ENCODE measurements at regions not wholly inside any gene's neighbourhood (a gene's known extent, or its start where the extent isn't known, plus 50 kb on each side); places are given as distances from the start of the nearest gene placed in this dataset.
"Not testable (repeated sequence)": the region's sequence is repeated elsewhere in the genome, so short reads cannot be mapped to it uniquely, and the experiment has no call there.

DNA sequence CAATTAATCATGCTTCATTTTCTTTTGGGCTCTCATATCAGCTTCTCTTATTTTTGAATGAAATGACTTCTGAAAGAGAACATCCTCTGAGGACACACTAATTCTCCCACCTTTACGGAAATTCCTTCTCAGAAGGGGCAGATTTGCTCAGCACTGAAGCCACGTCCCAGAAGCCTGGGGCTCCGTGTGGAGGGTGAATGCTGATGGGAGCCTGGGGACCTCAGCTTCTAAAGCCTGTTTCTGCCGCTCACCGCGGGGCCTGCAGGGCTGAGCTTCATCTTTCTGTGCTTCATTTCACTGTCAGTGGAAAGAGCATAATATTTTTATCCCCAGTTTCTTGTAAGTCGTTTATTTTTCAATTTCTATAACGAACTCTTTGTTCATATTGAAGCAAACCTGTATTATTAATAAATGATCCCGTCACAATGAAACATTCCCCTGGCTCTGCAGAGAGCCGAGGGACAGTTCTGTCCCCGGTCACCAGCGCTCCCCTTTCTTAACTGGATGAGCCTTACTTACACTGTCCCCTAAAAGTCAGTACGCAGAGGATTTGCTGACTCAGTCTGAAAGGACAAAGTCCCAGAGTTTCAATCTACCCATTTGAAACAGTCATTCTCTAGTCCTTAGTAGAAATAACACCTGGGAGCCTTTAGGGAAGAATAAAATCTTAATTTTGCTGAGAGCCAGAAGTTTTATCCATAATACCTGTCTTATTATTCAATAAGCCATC, 364.6 kb upstream of the FAT1 start:
- no peak overlapping the region for H3K4me3 ChIP-seq (ENCODE audit: low read depth, low read length)
- no peak for TF ChIP-seq WT1 (tag by site-specific recombination; IDR thresholded peaks at IDR 0.05)
- no peak for TF ChIP-seq ZNF701 (tag by site-specific recombination; IDR thresholded peaks at IDR 0.05)
- H3K27ac ChIP-seq (ENCODE audit: extremely low read depth, low read depth, low read length): no peak overlapping the region
- ChIA-PET CTCF (interaction anchor here (0.6 kb wide), 1 partner anchor 1693 kb away, joined by 5 read pairs; no protein-coding TSS in a partner anchor), POLR2A (no interaction called here)
- H3K4me1 ChIP-seq (ENCODE audit: control insufficient read depth, insufficient read depth, low read length): no peaks in the 10 kb centered on the region
- H3K36me3 ChIP-seq (ENCODE audit: control insufficient read depth in 2 of 2, insufficient read depth in 1 of 2, low read length in 2 of 2): no peaks in the 10 kb centered on the region
- no peaks in the 10 kb centered on the region for H3K9me3 ChIP-seq (ENCODE audit: control insufficient read depth, insufficient read depth, low read depth, low read length)

DNA sequence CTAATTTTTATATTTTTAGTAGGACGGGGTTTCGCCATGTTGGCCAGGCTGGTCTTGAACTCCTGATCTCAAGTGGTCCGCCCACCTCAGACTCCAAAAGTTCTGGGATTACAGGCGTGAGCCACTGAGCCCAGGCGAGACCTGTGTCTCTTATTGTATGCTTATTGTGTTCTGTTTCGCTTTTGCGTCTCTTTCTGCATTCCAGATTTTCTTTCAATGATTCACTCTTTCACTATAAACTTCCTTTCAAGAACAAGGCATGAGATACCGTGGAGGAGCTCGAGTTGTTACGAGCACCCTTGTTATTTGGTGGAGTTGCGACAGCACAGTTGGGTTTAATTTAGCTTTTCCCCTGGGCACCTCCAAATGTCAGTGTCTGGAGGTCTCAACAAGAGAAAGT, 366.7 kb upstream of the FAT1 start:
- no peak overlapping the region for H3K27ac ChIP-seq (ENCODE audit: extremely low read depth, low read depth, low read length)
- no peaks in the 10 kb centered on the region for H3K4me1 ChIP-seq (ENCODE audit: control insufficient read depth, insufficient read depth, low read length)
- H3K36me3 ChIP-seq (ENCODE audit: control insufficient read depth in 2 of 2, insufficient read depth in 1 of 2, low read length in 2 of 2): no peaks in the 10 kb centered on the region
- no peak overlapping the region for H3K4me3 ChIP-seq (ENCODE audit: low read depth, low read length)
- CTCF ChIA-PET: interaction anchor here (0.6 kb wide), 1 partner anchor 8 kb away, joined by 3 read pairs; no protein-coding TSS in a partner anchor
- POLR2A ChIA-PET: no interaction called here
- TF ChIP-seq BCL11A (tag by site-specific recombination; IDR thresholded peaks at IDR 0.05; ENCODE audit: low read depth): no peak
- TF ChIP-seq, protein P1, sequence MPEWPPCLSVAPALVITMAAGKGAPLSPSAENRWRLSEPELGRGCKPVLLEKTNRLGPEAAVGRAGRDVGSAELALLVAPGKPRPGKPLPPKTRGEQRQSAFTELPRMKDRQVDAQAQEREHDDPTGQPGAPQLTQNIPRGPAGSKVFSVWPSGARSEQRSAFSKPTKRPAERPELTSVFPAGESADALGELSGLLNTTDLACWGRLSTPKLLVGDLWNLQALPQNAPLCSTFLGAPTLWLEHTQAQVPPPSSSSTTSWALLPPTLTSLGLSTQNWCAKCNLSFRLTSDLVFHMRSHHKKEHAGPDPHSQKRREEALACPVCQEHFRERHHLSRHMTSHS (tag by site-specific recombination; IDR thresholded peaks at IDR 0.05): no peak
- no peak for TF ChIP-seq MYNN (tag by site-specific recombination; IDR thresholded peaks at IDR 0.05; ENCODE audit: borderline replicate concordance)
- TF ChIP-seq EGR2 (tag by site-specific recombination; IDR thresholded peaks at IDR 0.05; ENCODE audit: low read depth): no peak
- TF ChIP-seq, protein P2, sequence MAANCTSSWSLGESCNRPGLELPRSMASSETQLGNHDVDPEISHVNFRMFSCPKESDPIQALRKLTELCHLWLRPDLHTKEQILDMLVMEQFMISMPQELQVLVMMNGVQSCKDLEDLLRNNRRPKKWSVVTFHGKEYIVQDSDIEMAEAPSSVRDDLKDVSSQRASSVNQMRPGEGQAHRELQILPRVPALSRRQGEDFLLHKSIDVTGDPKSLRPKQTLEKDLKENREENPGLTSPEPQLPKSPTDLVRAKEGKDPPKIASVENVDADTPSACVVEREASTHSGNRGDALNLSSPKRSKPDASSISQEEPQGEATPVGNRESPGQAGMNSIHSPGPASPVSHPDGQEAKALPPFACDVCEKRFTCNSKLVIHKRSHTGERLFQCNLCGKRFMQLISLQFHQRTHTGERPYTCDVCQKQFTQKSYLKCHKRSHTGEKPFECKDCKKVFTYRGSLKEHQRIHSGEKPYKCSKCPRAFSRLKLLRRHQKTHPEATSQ (tag by site-specific recombination; IDR thresholded peaks at IDR 0.05): no peak
- TF ChIP-seq ZNF629 (tag by site-specific recombination; IDR thresholded peaks at IDR 0.05): no peak
- no peak for TF ChIP-seq SP2 (tag by site-specific recombination; IDR thresholded peaks at IDR 0.05)
- TF ChIP-seq, protein P3, sequence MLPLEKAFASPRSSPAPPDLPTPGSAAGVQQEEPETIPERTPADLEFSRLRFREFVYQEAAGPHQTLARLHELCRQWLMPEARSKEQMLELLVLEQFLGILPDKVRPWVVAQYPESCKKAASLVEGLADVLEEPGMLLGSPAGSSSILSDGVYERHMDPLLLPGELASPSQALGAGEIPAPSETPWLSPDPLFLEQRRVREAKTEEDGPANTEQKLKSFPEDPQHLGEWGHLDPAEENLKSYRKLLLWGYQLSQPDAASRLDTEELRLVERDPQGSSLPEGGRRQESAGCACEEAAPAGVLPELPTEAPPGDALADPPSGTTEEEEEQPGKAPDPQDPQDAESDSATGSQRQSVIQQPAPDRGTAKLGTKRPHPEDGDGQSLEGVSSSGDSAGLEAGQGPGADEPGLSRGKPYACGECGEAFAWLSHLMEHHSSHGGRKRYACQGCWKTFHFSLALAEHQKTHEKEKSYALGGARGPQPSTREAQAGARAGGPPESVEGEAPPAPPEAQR (tag by site-specific recombination; IDR thresholded peaks at IDR 0.05): no peak
- TF ChIP-seq, protein P4, sequence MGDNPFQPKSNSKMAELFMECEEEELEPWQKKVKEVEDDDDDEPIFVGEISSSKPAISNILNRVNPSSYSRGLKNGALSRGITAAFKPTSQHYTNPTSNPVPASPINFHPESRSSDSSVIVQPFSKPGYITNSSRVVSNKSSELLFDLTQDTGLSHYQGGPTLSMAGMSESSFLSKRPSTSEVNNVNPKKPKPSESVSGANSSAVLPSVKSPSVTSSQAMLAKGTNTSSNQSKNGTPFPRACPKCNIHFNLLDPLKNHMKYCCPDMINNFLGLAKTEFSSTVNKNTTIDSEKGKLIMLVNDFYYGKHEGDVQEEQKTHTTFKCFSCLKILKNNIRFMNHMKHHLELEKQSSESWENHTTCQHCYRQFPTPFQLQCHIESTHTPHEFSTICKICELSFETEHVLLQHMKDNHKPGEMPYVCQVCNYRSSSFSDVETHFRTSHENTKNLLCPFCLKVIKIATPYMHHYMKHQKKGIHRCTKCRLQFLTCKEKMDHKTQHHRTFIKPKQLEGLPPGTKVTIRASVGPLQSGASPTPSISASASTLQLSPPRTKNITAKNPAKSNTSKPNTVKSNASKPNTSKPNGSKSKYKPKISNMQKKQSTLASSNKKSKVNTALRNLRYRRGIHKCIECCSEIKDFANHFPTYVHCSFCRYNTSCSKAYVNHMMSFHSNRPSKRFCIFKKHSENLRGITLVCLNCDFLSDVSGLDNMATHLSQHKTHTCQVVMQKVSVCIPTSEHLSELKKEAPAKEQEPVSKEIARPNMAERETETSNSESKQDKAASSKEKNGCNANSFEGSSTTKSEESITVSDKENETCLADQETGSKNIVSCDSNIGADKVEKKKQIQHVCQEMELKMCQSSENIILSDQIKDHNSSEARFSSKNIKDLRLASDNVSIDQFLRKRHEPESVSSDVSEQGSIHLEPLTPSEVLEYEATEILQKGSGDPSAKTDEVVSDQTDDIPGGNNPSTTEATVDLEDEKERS (tag by site-specific recombination; IDR thresholded peaks at IDR 0.05): no peak
- no peaks in the 10 kb centered on the region for H3K9me3 ChIP-seq (ENCODE audit: control insufficient read depth, insufficient read depth, low read depth, low read length)

DNA sequence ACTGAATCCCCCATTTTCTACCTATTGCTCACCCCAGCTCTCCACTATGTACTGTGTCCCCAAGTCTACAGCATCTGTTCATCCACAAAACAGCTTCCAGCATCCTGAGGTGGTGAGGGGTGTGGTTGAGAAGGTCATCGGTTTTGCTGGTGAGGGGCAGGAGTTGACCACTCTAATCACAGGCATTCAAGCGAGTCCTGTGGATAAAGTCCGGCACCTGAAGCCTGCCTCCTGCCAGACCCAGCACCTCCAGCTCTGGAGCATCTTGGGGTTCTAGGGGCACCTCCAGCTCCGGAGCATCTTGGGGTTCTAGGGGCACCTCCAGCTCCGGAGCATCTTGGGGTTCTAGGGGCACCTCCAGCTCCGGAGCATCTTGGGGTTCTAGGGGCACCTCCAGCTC, 367.2 kb upstream of the FAT1 start:
- H3K4me3 ChIP-seq (ENCODE audit: low read depth, low read length); POLR2A ChIA-PET; H3K27ac ChIP-seq (ENCODE audit: extremely low read depth, low read depth, low read length); H3K9me3 ChIP-seq (ENCODE audit: control insufficient read depth, insufficient read depth, low read depth, low read length); H3K36me3 ChIP-seq (ENCODE audit: control insufficient read depth in 2 of 2, insufficient read depth in 1 of 2, low read length in 2 of 2); H3K4me1 ChIP-seq (ENCODE audit: control insufficient read depth, insufficient read depth, low read length): not testable (repeated sequence)
- CTCF ChIA-PET: interaction anchor here (0.6 kb wide), 1 partner anchor 8 kb away, joined by 3 read pairs; no protein-coding TSS in a partner anchor

All from HEK293 (cell line).